Activated T-cell treated with anti-CD3 and anti-CD28 coated beads for 1 hour (primary cell): ENCODE measurements at regions not wholly inside any gene's neighbourhood (a gene's known extent, or its start where the extent isn't known, plus 50 kb on each side); places are given as distances from the start of the nearest gene placed in this dataset.
"Not testable (repeated sequence)": the region's sequence is repeated elsewhere in the genome, so short reads cannot be mapped to it uniquely, and the experiment has no call there.

Experiments used
- DNase-seq: peaks from one replicate; pipeline ENCODE4 v3.0.0-alpha.2; 2020; ENCODE audit warnings: low read depth

DNA sequence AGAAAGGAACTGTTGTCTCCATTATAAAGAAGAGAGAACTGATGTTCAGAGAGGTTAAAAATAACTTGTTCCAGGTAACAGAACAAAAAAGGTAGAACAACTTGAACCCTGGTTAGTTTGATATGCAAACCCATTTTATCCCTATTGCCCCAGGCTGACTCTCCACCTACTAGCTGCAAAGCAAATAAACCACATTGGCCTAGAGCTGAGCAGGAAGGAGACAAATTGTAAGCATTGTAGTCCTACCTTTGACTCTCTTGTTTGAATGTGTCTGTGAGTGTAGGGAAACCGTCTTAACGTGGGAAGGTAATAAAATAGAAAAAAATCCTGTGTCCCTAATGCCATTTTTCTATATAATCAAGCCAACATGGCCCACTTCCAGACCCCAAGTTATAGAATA lies 126.4 kb downstream of the CCER1 start:
- DNase-seq = no peak

- no peak for DNase-seq
These were observed 127.4 kb downstream of the CCER1 start for GRCh38 chr12:90827567-90827966.

GRCh38 chr12:90826036-90826435 lies 128.9 kb downstream of the CCER1 start:
- DNase-seq = no peak

DNA sequence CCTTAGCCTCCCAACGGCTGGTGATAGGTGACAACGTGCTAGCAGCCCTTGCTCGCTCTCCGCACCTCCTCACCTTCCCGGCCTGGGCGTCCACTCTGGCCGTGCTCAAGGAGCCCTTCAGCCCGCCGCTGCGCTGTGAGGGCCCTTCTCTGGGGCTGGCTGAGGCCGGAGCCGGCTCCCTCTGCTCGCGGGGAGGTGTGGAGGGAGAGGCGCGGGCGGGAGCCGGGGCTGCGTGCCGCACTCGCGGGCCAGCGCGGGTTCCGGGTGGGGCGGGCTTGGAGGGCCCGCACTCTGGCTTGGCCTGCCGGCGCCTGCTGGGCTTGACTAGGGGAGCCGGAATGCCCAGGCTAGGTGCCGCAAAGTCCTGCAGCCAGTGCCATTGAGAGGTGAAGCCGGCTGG lies 131.1 kb downstream of the CCER1 start:
- no peak for DNase-seq

DNA sequence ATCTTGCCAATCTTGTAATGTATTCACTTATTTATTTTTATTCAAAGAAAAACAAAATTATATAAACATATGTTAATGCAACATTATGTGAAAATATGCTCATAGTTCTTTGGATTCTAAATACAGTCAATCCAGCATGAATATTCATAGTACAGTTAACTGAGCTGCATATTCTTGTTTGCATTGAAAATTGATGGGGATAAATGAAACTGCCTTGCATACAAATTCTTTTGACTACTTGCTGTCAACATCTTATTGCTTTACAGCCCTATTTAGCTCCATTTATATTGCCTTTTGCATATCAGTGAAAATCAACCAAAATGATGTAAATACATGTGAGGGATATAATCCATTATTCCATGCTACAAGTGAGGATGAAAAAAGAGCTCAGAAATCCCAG lies 135.3 kb downstream of the CCER1 start:
- DNase-seq = no peak

DNA sequence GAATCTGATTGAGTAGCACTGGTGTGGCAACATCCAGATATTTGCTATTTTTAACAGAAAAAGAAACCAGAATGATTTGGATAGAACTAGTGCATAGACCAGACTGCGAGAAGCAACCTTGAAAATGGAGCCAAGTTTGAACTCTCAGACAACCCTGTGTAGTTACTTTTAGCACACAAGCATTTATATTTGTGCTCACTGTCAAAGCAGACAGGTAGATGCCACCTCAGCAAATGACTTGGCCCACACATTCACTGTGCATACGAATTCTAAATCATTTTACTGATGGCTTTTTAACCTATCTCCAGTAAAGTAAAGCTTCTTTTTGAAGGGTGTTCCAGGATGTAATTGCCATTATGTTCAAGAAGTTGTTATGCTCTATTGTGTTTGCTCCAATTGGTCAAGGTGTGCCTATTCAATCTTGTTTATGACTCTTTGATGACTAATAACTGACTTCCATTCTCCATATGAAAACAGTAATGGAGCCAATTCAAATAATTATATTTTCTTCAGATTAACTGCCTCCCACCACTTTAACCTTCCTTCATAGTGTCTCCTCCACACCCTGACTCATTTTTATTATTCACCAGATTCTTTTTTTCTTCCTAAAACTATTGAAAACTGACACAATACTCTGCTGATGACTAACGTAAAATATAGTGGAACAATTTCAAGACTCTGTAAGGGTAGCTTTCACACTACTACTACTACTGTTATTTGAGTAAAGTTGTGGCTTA lies 138.5 kb downstream of the CCER1 start:
- no peak for DNase-seq

GRCh38 chr12:90809940-90810339 lies 145.0 kb downstream of the CCER1 start:
- DNase-seq = no peak

- no peak for DNase-seq
These were observed 146.4 kb downstream of the CCER1 start for GRCh38 chr12:90808568-90808967.

GRCh38 chr12:90802727-90803126 lies 152.2 kb downstream of the CCER1 start:
- DNase-seq = no peak

GRCh38 chr12:90801776-90802175 lies 153.2 kb downstream of the CCER1 start:
- DNase-seq = no peak

DNA sequence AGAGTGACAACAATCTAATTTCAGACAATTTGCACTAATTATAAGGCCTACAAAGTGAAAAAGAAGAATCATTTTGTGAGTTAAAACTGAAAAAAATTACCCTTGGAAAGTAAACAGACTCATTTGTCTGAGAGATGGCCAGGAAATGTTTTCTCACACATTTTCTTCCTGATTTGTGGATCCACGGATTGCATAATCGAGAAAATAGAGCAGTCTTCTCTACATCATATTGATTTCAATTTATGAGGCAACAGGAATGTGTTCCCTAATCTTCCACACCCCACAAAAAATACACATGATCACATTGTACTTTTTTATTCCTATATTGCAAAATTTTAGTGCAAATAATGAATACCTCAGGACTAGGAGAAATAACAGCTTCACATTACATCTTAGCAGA lies 160.8 kb downstream of the CCER1 start:
- no peak for DNase-seq

DNA sequence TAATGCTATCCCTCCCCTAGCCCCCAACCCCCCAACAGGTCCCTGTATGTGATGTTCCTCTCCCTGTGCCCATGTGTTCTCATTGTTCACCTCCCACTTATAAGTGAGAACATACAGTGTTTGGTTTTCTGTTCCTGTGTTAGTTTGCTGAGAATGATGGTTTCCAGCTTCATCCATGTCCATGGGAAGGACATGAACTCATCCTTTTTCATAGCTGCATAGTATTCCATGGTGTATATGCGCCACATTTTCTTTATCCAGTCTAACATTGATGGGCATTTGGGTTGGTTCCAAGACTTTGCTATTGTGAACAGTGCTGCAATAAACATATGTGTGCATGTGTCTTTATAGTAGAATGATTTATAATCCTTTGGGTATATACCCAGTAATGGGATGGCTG lies 162.3 kb downstream of the CCER1 start:
- DNase-seq = not testable (repeated sequence)

DNA sequence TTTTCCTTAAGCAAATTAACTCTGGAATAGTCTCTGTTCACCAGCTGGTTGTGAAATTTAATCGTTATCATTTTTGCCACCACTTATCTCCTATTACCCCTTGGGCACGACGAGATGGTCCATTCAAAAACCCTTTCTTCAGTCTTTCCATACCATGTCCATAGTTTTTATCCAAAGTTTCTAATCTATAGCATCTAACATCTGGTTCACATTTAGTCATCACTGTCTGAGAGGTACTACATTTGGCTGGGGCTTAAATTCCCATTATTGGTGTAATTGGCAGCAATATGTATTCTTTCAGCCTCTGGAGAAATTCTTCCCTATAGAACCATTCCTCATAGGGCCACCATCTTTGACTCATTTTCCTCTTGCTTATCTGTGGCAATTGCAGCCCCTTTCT lies 163.5 kb downstream of the CCER1 start:
- DNase-seq = no peak

DNA sequence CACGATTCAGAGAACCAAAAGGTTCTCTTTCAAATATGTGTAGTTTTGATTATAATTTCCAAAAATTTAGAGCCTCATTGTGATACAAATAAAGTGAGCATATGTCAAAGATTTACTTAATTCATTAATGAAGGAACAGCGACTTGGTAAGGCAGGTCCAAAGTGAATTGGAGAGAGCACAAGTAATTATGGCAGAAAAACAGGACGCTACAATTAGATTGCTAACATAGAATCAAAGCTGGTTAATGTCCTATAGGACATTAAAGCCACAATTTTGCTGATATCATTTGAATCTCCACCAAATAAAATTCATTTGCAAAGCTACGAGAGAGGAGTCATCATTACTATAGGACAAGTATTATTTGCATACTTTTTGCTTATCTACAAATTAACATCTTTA lies 164.2 kb downstream of the CCER1 start:
- DNase-seq = no peak

GRCh38 chr12:90773491-90773890 lies 181.5 kb downstream of the CCER1 start:
- no peak for DNase-seq

DNA sequence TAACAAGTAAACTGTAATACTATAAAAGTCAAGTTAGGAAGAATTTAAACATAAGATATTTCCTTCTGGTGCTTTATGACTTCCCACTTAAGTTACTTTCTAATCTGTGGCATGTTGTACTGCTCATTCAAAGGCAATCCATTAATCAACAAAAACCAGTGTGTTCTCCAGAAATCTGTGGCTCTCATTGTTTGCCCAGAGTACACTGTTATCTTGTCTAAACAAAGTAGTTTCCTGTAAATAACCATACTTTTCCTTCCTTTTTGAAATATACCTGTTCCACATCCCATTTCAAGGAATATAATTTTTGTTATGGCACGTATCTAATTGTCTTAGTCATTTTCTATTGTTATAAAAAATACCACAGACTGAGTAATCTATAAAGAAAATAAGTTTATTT lies 184.1 kb downstream of the CCER1 start:
- DNase-seq = no peak

DNA sequence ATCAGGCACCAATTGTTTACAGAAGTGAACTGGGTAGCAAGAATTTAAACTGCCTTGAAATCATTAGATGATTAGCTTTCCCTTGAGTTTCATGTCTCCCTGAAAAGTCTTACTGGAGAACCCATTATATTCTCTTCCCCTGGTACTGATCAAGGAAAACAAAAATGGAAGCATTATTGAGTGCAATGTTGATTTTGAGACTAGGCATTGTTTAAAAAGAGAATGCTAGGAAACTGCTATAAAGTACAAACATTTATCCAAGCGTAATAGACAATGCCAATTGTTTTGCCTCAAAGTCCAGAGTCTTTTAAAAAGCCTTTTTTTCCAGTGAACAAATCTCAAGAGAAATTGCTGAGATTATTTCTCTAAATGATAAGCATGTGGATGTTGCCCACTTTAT lies 197.0 kb downstream of the CCER1 start:
- DNase-seq = no peak

DNA sequence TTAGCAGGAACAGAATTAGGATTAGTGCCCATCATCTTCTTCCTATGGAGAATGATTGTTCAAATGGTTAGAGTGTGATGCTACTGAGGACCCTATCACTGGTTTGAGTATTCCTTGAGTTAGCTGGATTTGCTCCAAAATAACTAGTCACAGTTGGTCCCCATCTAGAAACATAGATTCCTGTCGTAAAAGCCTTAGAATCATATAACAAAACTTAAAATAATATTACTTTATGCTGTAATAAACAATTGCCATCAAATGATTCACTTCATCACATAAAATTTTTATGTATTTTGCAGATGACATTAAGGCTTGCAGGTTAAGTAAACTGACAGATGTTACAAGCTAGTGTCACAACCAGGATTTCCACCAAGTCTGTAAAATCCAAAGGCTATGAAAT lies 209.8 kb downstream of the CCER1 start:
- no peak for DNase-seq

DNA sequence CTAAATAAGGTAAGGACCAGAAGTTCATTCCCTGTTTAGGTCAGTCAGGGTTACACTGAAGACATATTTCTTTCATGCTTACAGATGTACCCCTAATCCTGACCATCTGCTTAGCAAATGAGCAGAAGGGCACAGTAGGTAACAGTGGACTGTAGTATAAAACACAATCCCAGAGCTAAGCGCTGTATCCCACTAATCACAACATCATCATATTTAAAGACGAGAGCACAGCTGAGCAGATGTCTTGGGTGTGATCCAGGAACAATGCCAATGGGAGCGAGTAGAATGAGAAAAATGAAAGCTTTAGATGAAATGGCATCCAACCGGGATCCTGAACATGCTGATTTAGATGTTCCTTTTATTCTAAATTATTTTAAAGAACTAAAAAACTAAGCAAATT lies 213.4 kb downstream of the CCER1 start:
- no peak for DNase-seq

- no peak for DNase-seq
These were observed 225.2 kb downstream of the CCER1 start for GRCh38 chr12:90729736-90730135.

- no peak for DNase-seq
These were observed 242.3 kb downstream of the CCER1 start for GRCh38 chr12:90712671-90713070.

GRCh38 chr12:90710711-90711110 lies 244.3 kb downstream of the CCER1 start:
- DNase-seq = no peak

GRCh38 chr12:90706036-90706435 lies 248.9 kb downstream of the CCER1 start:
- no peak for DNase-seq

GRCh38 chr12:90695415-90695814 lies 259.6 kb downstream of the CCER1 start:
- DNase-seq = no peak

DNA sequence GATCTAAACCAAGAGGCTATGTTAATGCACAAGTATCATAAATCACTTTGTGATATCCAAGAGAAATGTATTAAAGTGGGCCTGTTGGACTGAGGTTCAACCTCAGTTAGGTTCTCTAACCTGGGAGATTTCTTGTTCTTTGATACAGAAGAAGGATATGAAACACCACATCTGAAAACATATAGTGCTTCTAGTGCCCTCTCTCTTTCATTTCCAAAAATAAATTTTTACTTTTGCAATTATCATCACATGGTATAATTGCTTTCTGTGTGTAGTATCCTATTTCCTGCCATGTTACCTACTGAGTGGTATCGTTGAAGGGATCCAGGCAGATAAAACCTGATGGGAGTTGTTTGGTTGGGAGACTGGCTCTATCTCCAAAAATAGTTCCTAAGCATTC lies 264.9 kb downstream of the CCER1 start:
- DNase-seq = no peak
